Glutamatergic neuron (in vitro differentiated cells): ENCODE measurements at regions not wholly inside any gene's neighbourhood (a gene's known extent, or its start where the extent isn't known, plus 50 kb on each side); places are given as distances from the start of the nearest gene placed in this dataset.

ENCODE experiments used
- DNase-seq: peaks from one replicate; pipeline ENCODE4 v3.0.0; 2022
- H3K27ac Mint-ChIP-seq: one replicate; pipeline ENCODE4 v1.8.0; 2020; ENCODE audit warnings: mild to moderate bottlenecking, mixed read lengths, inconsistent platforms; ENCODE audit not compliant: unreplicated experiment
- H3K27me3 Mint-ChIP-seq: one replicate; pipeline ENCODE4 v1.8.0; 2020; ENCODE audit warnings: mild to moderate bottlenecking, moderate library complexity, mixed read lengths, inconsistent platforms; ENCODE audit not compliant: unreplicated experiment
- H3K36me3 Mint-ChIP-seq: one replicate; pipeline ENCODE4 v1.8.0; 2020; ENCODE audit warnings: mild to moderate bottlenecking, mixed read lengths, inconsistent platforms; ENCODE audit not compliant: unreplicated experiment
- H3K4me1 Mint-ChIP-seq: one replicate; pipeline ENCODE4 v1.8.0; 2020; ENCODE audit warnings: mild to moderate bottlenecking, low read depth, mixed read lengths, inconsistent platforms; ENCODE audit not compliant: unreplicated experiment
- H3K4me3 Mint-ChIP-seq: one replicate; pipeline ENCODE4 v1.8.0; 2020; ENCODE audit warnings: mild to moderate bottlenecking, mixed read lengths, inconsistent platforms; ENCODE audit not compliant: unreplicated experiment
- H3K9me3 Mint-ChIP-seq: one replicate; pipeline ENCODE4 v1.8.0; 2020; ENCODE audit warnings: mild to moderate bottlenecking, moderate library complexity, mixed read lengths, inconsistent platforms; ENCODE audit not compliant: unreplicated experiment
- TF ChIP-seq, protein P1 (sequence below): fragments of 200-600 bp; sonication (generic); IDR thresholded peaks from one replicate; pipeline ENCODE4 v1.5.0; 2021; ENCODE audit not compliant: partially characterized antibody, unreplicated experiment

DNA sequence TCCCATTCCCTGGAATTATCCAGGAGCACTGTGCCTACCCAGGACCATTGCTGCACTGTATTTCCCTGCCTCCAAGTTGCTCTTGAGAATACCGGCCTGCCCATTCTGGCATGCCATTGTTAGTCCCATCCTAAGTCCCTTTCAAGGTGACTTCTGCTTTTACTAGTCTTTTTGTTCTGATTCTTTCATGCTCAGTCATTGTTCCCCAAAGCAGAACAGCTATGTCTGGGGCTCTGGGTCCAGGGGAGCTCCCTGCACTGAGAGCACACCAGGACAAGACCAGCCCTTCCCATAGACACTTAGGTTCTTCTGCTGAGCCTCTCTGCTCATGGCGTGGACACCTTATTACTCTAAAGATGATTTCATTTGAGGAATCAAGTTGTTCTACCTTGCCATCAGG lies 388.9 kb upstream of the KLF4 start:
- DNase-seq = no peak
- H3K36me3 Mint-ChIP-seq = no peaks in the 10 kb centered on the region
- H3K9me3 Mint-ChIP-seq = peaks cover 2% of the 10 kb centered on the region
- no peaks in the 10 kb centered on the region for H3K4me1 Mint-ChIP-seq
- TF ChIP-seq, protein P1, sequence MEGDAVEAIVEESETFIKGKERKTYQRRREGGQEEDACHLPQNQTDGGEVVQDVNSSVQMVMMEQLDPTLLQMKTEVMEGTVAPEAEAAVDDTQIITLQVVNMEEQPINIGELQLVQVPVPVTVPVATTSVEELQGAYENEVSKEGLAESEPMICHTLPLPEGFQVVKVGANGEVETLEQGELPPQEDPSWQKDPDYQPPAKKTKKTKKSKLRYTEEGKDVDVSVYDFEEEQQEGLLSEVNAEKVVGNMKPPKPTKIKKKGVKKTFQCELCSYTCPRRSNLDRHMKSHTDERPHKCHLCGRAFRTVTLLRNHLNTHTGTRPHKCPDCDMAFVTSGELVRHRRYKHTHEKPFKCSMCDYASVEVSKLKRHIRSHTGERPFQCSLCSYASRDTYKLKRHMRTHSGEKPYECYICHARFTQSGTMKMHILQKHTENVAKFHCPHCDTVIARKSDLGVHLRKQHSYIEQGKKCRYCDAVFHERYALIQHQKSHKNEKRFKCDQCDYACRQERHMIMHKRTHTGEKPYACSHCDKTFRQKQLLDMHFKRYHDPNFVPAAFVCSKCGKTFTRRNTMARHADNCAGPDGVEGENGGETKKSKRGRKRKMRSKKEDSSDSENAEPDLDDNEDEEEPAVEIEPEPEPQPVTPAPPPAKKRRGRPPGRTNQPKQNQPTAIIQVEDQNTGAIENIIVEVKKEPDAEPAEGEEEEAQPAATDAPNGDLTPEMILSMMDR = no peak
- H3K27me3 Mint-ChIP-seq = no peaks in the 10 kb centered on the region
- no peak overlapping the region for H3K27ac Mint-ChIP-seq
- H3K4me3 Mint-ChIP-seq = no peak overlapping the region

- no peak overlapping the region for H3K27ac Mint-ChIP-seq
- DNase-seq = no peak
- no peak overlapping the region for H3K4me3 Mint-ChIP-seq
- no peaks in the 10 kb centered on the region for H3K36me3 Mint-ChIP-seq
- TF ChIP-seq, protein P1 = no peak
- H3K9me3 Mint-ChIP-seq = peaks cover 2% of the 10 kb centered on the region
- H3K27me3 Mint-ChIP-seq = no peaks in the 10 kb centered on the region
- H3K4me1 Mint-ChIP-seq = no peaks in the 10 kb centered on the region
Measured at GRCh38 chr9:107875571-107875980, 386.0 kb upstream of the KLF4 start.

DNA sequence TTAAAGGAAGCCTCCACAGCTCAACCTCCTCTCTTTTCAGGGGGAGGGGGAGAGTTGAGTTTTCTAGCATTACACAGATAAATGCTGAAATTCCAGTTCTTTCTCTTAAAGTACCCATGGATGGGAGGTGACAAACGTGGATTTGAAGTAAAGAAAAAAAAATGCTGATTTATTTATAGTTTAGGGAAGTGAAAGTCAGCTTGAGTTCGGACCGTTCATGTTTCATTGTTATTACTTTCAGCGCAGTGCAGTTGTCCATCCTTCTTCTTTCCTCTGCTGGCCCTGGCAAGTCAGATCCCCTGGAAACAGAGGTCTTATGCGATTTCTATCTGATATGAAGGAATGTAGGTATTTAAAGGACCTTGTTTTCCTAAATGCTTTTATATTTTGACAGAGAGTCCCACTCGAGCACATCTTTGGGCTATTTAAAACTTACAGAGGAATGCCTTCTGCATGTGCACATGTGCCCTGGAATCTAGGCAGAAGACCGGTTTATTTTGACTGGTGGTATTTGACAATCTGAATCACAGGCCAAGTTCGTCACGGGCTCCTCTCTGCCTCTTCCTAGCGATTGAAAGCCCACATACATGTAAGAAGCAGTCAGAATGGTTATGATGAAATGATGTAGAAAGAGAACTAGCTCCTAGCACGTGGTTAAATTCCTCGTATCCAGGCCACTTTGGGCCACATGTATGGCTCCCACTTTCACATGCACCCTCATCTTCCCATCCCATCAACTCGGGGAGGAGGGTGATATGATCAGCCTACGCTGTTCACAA lies 385.2 kb upstream of the KLF4 start:
- H3K4me3 Mint-ChIP-seq = no peak overlapping the region
- H3K4me1 Mint-ChIP-seq = no peaks in the 10 kb centered on the region
- no peaks in the 10 kb centered on the region for H3K27me3 Mint-ChIP-seq
- H3K36me3 Mint-ChIP-seq = no peaks in the 10 kb centered on the region
- TF ChIP-seq, protein P1 = no peak
- H3K27ac Mint-ChIP-seq = no peak overlapping the region
- no peak for DNase-seq
- peaks cover 2% of the 10 kb centered on the region for H3K9me3 Mint-ChIP-seq

DNA sequence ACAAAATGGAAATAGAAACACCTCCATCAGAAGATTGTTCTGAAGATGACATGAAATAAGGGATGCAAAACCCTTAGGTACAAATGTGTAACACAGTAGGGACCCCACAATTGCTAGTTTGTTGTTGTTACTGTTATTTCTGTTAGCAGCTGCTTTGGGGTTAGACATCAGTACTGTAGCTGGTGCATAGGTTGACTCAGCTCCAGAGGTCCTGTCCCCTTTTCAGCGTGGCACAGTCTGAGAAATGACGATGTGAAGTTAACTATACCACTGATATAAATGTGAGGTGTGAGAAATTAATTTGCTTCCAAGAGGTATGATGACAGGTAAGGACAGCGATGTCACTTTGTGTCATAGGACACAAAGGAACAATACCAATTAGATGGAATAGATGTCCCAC lies 384.6 kb upstream of the KLF4 start:
- no peak overlapping the region for H3K27ac Mint-ChIP-seq
- no peaks in the 10 kb centered on the region for H3K36me3 Mint-ChIP-seq
- H3K4me3 Mint-ChIP-seq = no peak overlapping the region
- no peaks in the 10 kb centered on the region for H3K27me3 Mint-ChIP-seq
- peaks cover 2% of the 10 kb centered on the region for H3K9me3 Mint-ChIP-seq
- TF ChIP-seq, protein P1 = no peak
- DNase-seq = no peak
- H3K4me1 Mint-ChIP-seq = no peaks in the 10 kb centered on the region

- peaks cover 5% of the 10 kb centered on the region for H3K4me1 Mint-ChIP-seq
- no peak for DNase-seq
- H3K27me3 Mint-ChIP-seq = no peaks in the 10 kb centered on the region
- H3K36me3 Mint-ChIP-seq = no peaks in the 10 kb centered on the region
- no peak overlapping the region for H3K27ac Mint-ChIP-seq
- TF ChIP-seq, protein P1 = no peak
- peaks cover under 1% of the 10 kb centered on the region for H3K9me3 Mint-ChIP-seq
- no peak overlapping the region for H3K4me3 Mint-ChIP-seq
Measured at GRCh38 chr9:107872457-107873192, 383.1 kb upstream of the KLF4 start.
